IMR-90 (cell line): ENCODE measurements at regions not wholly inside any gene's neighbourhood (a gene's known extent, or its start where the extent isn't known, plus 50 kb on each side); places are given as distances from the start of the nearest gene placed in this dataset.

Experiments used
- ATAC-seq: fragments of 200-7000 bp; cut with Tn5 transposase; 2 replicates; pipeline ENCODE4 v1.9.1; 2020; ENCODE audit warnings: low read depth, mild to moderate bottlenecking, moderate library complexity
- BruUV-seq: library from RNA; stranded (reverse); fragments of 400-500 nt; replicated peaks from 2 replicates; lab custom pipeline; 2021; lab: Mats Ljungman, UMichigan
- CTCF ChIA-PET: fragments of 300-600 bp; formaldehyde crosslinking; extraction: SDS; loops from one replicate; lab custom pipeline; 2021; ENCODE audit warnings: antibody characterized with exemption; lab: Yijun Ruan, JAX
- POLR2A ChIA-PET: fragments of 300-600 bp; sonication (Branson Sonifier 250); formaldehyde crosslinking; loops from one replicate; lab custom pipeline; 2022; ENCODE audit warnings: antibody characterized with exemption; ENCODE audit not compliant: unreplicated experiment; lab: Charles Lee
- DNase-seq: peaks from one replicate; pipeline ENCODE4 v3.0.0; 2013
- H2AFZ ChIP-seq: replicated peaks from 2 replicates; pipeline ENCODE3; 2013; ENCODE audit warnings: low read length, mild to moderate bottlenecking; ENCODE audit not compliant: poor library complexity
- H2AK5ac ChIP-seq: 2 replicates; pipeline ENCODE4 v1.6.1; 2013; ENCODE audit warnings: low read depth, low read length, inconsistent platforms
- H2AK9ac ChIP-seq: replicated peaks from 2 replicates; pipeline ENCODE3; 2013; ENCODE audit warnings: mild to moderate bottlenecking, low read depth, low read length, moderate library complexity; ENCODE audit not compliant: poor library complexity
- H2BK120ac ChIP-seq: 2 replicates; pipeline ENCODE4 v1.6.1; 2013; ENCODE audit warnings: low read depth, low read length, inconsistent platforms
- H2BK15ac ChIP-seq: 3 replicates; pipeline ENCODE4 v1.6.1; 2013; ENCODE audit warnings: low read depth, low read length, inconsistent platforms
- H2BK20ac ChIP-seq: 2 replicates; pipeline ENCODE4 v1.6.1; 2013; ENCODE audit warnings: low read depth, mild to moderate bottlenecking, inconsistent platforms, low read length, moderate library complexity
- H2BK5ac ChIP-seq: 2 replicates; pipeline ENCODE4 v1.6.1; 2013; ENCODE audit warnings: mild to moderate bottlenecking, low read depth, low read length, inconsistent platforms; ENCODE audit not compliant: poor library complexity, severe bottlenecking
- H3K14ac ChIP-seq: replicated peaks from 2 replicates; pipeline ENCODE4 v1.6.1; 2013; ENCODE audit warnings: low read depth, low read length, inconsistent platforms
- H3K18ac ChIP-seq: 2 replicates; pipeline ENCODE4 v1.6.1; 2013; ENCODE audit warnings: low read depth, low read length, control low read depth
- H3K23ac ChIP-seq: 2 replicates; pipeline ENCODE4 v1.6.1; 2013; ENCODE audit warnings: low read depth, low read length, inconsistent platforms
- H3K27ac ChIP-seq: 2 replicates; pipeline ENCODE4 v1.5.1; 2013; ENCODE audit warnings: mild to moderate bottlenecking, control low read depth, low read length; ENCODE audit not compliant: insufficient read depth
- H3K27me3 ChIP-seq: 2 replicates; pipeline ENCODE4 v1.6.1; 2013; ENCODE audit warnings: low read length; ENCODE audit not compliant: control insufficient read depth, insufficient read depth
- H3K36me3 ChIP-seq: 2 replicates; pipeline ENCODE4 v1.6.1; 2013; ENCODE audit warnings: low read length, mixed read lengths; ENCODE audit not compliant: control insufficient read depth, insufficient read depth
- H3K4ac ChIP-seq: 2 replicates; pipeline ENCODE4 v1.6.1; 2013; ENCODE audit warnings: low read depth, low read length, inconsistent platforms
- H3K4me1 ChIP-seq: 2 replicates; pipeline ENCODE4 v1.6.1; 2013; ENCODE audit warnings: low read length, mixed read lengths; ENCODE audit not compliant: control insufficient read depth, insufficient read depth
- H3K4me2 ChIP-seq: 2 replicates; pipeline ENCODE4 v1.6.1; 2013; ENCODE audit warnings: low read depth, mild to moderate bottlenecking, control low read depth, low read length, moderate library complexity
- H3K4me3 ChIP-seq: 2 replicates; pipeline ENCODE4 v1.5.1; 2013; ENCODE audit warnings: low read depth, mild to moderate bottlenecking, control low read depth, low read length, moderate library complexity; ENCODE audit not compliant: insufficient read depth
- H3K56ac ChIP-seq: 2 replicates; pipeline ENCODE4 v1.6.1; 2013; ENCODE audit warnings: low read length, inconsistent platforms; ENCODE audit not compliant: insufficient read depth; ENCODE audit errors: extremely low read depth
- H3K79me1 ChIP-seq, 2 experiments: 2 replicates each; pipeline ENCODE4 v1.6.1; 2013; ENCODE audit warnings: low read length in 2 of 2, inconsistent platforms in 1 of 2, low read depth in 1 of 2
- H3K9ac ChIP-seq: 2 replicates; pipeline ENCODE4 v1.6.1; 2013; ENCODE audit warnings: low read depth, low read length, control low read depth
- H3K9me1 ChIP-seq: 2 replicates; pipeline ENCODE4 v1.6.1; 2013; ENCODE audit warnings: low read length, inconsistent platforms; ENCODE audit not compliant: insufficient read depth
- H3K9me3 ChIP-seq: 2 replicates; pipeline ENCODE4 v1.6.1; 2013; ENCODE audit warnings: low read length; ENCODE audit not compliant: control insufficient read depth, insufficient read depth
- H4K20me1 ChIP-seq: 2 replicates; pipeline ENCODE4 v1.6.1; 2013; ENCODE audit warnings: low read length, inconsistent platforms; ENCODE audit not compliant: insufficient read depth
- H4K5ac ChIP-seq: 2 replicates; pipeline ENCODE4 v1.6.1; 2013; ENCODE audit warnings: mild to moderate bottlenecking, low read depth, low read length, control low read depth
- H4K8ac ChIP-seq, 2 experiments: 2 replicates each; pipeline ENCODE4 v1.6.1; 2013; ENCODE audit warnings: low read depth in 2 of 2, low read length in 2 of 2, control low read depth in 1 of 2, inconsistent platforms in 1 of 2
- H4K91ac ChIP-seq: 2 replicates; pipeline ENCODE4 v1.6.1; 2013; ENCODE audit warnings: low read depth, low read length, inconsistent platforms; ENCODE audit not compliant: insufficient read depth
- BHLHE40 ChIP-seq: fragments of 150-350 bp; IDR thresholded peaks from 2 replicates; pipeline ENCODE4 v1.6.1; 2016; ENCODE audit warnings: mild to moderate bottlenecking, low read depth, low read length
- CEBPB ChIP-seq: IDR thresholded peaks from 2 replicates; pipeline ENCODE4 v1.6.1; 2012; ENCODE audit warnings: low read depth, low read length, improper control_type of control experiment
- CHD1 ChIP-seq: IDR thresholded peaks from 2 replicates; pipeline ENCODE4 v1.6.1; 2012; ENCODE audit warnings: low read depth, low read length, improper control_type of control experiment
- CTCF ChIP-seq: conservative IDR thresholded peaks from 2 replicates; pipeline ENCODE4 v1.5.1; 2012; ENCODE audit warnings: mild to moderate bottlenecking, low read depth, low read length, improper control_type of control experiment
- FOS ChIP-seq: fragments of 150-350 bp; IDR thresholded peaks from 2 replicates; pipeline ENCODE4 v1.6.1; 2016; ENCODE audit warnings: low read depth, low read length
- MAFK ChIP-seq: IDR thresholded peaks from 2 replicates; pipeline ENCODE4 v1.6.1; 2012; ENCODE audit warnings: low read depth, low read length, improper control_type of control experiment
- MAZ ChIP-seq: IDR thresholded peaks from 2 replicates; pipeline ENCODE4 v1.6.1; 2012; ENCODE audit warnings: low read depth, mild to moderate bottlenecking, low read length, improper control_type of control experiment, moderate library complexity, borderline replicate concordance
- MXI1 ChIP-seq: IDR thresholded peaks from 2 replicates; pipeline ENCODE4 v1.6.1; 2012; ENCODE audit warnings: low read depth, mild to moderate bottlenecking, low read length, moderate library complexity, borderline replicate concordance
- NFE2L2 ChIP-seq: fragments of 150-350 bp; IDR thresholded peaks from 2 replicates; pipeline ENCODE4 v1.6.1; 2016; ENCODE audit warnings: low read depth, mild to moderate bottlenecking, low read length
- POLR2A ChIP-seq: IDR thresholded peaks from 2 replicates; pipeline ENCODE4 v1.6.1; 2012; ENCODE audit warnings: mild to moderate bottlenecking, low read depth, low read length
- RAD21 ChIP-seq: IDR thresholded peaks from 2 replicates; pipeline ENCODE4 v1.6.1; 2012; ENCODE audit warnings: low read length, improper control_type of control experiment
- RCOR1 ChIP-seq: IDR thresholded peaks from 2 replicates; pipeline ENCODE4 v1.6.1; 2012; ENCODE audit warnings: mild to moderate bottlenecking, low read length, improper control_type of control experiment; ENCODE audit not compliant: insufficient replicate concordance
- RFX5 ChIP-seq: IDR thresholded peaks from 2 replicates; pipeline ENCODE4 v1.8.0; 2012; ENCODE audit warnings: low read depth, mild to moderate bottlenecking, low read length, moderate library complexity
- SMC3 ChIP-seq: fragments of 150-350 bp; IDR thresholded peaks from 2 replicates; pipeline ENCODE4 v1.6.1; 2016; ENCODE audit warnings: low read depth, mild to moderate bottlenecking, antibody characterized with exemption, low read length, moderate library complexity
- USF2 ChIP-seq: fragments of 150-350 bp; IDR thresholded peaks from 2 replicates; pipeline ENCODE4 v1.6.1; 2017; ENCODE audit warnings: mild to moderate bottlenecking, antibody characterized with exemption, low read length, low read depth
- WGBS, 2 experiments: methylation state at CpG; one replicate each; pipeline versions ENCODE4 v1.1.5 to v1.1.7; 2013; ENCODE audit warnings: missing lambda C conversion rate in 2 of 2; ENCODE audit not compliant: insufficient read length in 1 of 2; ENCODE audit errors: extremely low coverage in 2 of 2; 5-methylcytosine and 5-hydroxymethylcytosine counted together
- dilution Hi-C: fragments of 300-500 bp; cut with HindIII; formaldehyde crosslinking; loops from one replicate; pipeline ENCODE4 v1.14.3; 2018; ENCODE audit warnings: low sequenced_read_pairs; ENCODE audit not compliant: unreplicated experiment
- in situ Hi-C: fragments of 300-500 bp; cut with MboI; formaldehyde crosslinking; loops from 3 replicates; pipeline ENCODE4 v1.14.3; 2019; ENCODE audit warnings: low sequenced_read_pairs, inconsistent platforms, mixed read lengths
- intact Hi-C: fragments of 100-400 bp; cut with micrococcal nuclease; formaldehyde crosslinking; loops from 2 replicates; pipeline ENCODE4 v1.10.0; 2022
- TF ChIP-seq, protein P1 (sequence below): fragments of 150-350 bp; IDR thresholded peaks from 2 replicates; pipeline ENCODE4 v1.6.1; 2016; ENCODE audit warnings: low read depth, mild to moderate bottlenecking, low read length, moderate library complexity, borderline replicate concordance

- no peak overlapping the region for H3K4me2 ChIP-seq
- H3K79me1 ChIP-seq: no peaks in the 10 kb centered on the region
- no peak overlapping the region for H2AK5ac ChIP-seq
- no CpG with 5 or more reads among the region's 7 CpGs for WGBS, 2 experiments
- no peak for TF ChIP-seq CEBPB
- no peak for TF ChIP-seq MAFK
- no peak for TF ChIP-seq RAD21
- no peak for TF ChIP-seq NFE2L2
- TF ChIP-seq RFX5: no peak
- no peak for TF ChIP-seq MAZ
- no peak for TF ChIP-seq USF2
- TF ChIP-seq CTCF: no peak
- no peak for TF ChIP-seq BHLHE40
- TF ChIP-seq, protein P1, sequence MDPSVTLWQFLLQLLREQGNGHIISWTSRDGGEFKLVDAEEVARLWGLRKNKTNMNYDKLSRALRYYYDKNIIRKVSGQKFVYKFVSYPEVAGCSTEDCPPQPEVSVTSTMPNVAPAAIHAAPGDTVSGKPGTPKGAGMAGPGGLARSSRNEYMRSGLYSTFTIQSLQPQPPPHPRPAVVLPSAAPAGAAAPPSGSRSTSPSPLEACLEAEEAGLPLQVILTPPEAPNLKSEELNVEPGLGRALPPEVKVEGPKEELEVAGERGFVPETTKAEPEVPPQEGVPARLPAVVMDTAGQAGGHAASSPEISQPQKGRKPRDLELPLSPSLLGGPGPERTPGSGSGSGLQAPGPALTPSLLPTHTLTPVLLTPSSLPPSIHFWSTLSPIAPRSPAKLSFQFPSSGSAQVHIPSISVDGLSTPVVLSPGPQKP: no peak
- TF ChIP-seq CHD1: no peak
- TF ChIP-seq RCOR1: no peak
- TF ChIP-seq SMC3: no peak
- TF ChIP-seq MXI1: no peak
- no peak for TF ChIP-seq FOS
- no peak for TF ChIP-seq POLR2A
- H2AK9ac ChIP-seq: no peak overlapping the region
- no peak overlapping the region for H2BK20ac ChIP-seq
- no peak overlapping the region for H3K4ac ChIP-seq
- H3K18ac ChIP-seq: no peak overlapping the region
- H4K91ac ChIP-seq: no peak overlapping the region
- ChIA-PET POLR2A (no interaction called here), CTCF (no interaction called here)
- H3K9me3 ChIP-seq: no peaks in the 10 kb centered on the region
- H2BK5ac ChIP-seq: no peak overlapping the region
- H2BK15ac ChIP-seq: no peak overlapping the region
- in situ Hi-C loops (loop anchor here (10.0 to 25.0 kb wide), 2 partner anchors 266 to 563 kb away; no protein-coding TSS in a partner anchor), intact Hi-C loops (no loop called here), dilution Hi-C loops (no loop called here)
- no peak overlapping the region for H3K4me3 ChIP-seq
- no peak overlapping the region for H3K56ac ChIP-seq
- H4K8ac ChIP-seq: no peak overlapping the region
- H4K20me1 ChIP-seq: no peaks in the 10 kb centered on the region
- no peak overlapping the region for H2BK120ac ChIP-seq
- no peak overlapping the region for H3K9ac ChIP-seq
- no peak overlapping the region for H3K14ac ChIP-seq
- DNase-seq (no peak), ATAC-seq (no peak)
- H3K27me3 ChIP-seq: peaks cover 3% of the 10 kb centered on the region; the same call in 1 of the 2 replicates
- no peaks in the 10 kb centered on the region for H3K4me1 ChIP-seq
- no peak overlapping the region for H3K27ac ChIP-seq
- no TSS peak for BruUV-seq
- no peak overlapping the region for H2AFZ ChIP-seq
- no peaks in the 10 kb centered on the region for H3K9me1 ChIP-seq
- H4K5ac ChIP-seq: no peak overlapping the region
- H3K23ac ChIP-seq: no peak overlapping the region
- no peaks in the 10 kb centered on the region for H3K36me3 ChIP-seq
These were observed 52.8 kb upstream of the NFE2L3 start for GRCh38 chr7:26099236-26099635.
